ENCODE measurements at regions not wholly inside any gene's neighbourhood (a gene's known extent, or its start where the extent isn't known, plus 50 kb on each side); places are given as distances from the start of the nearest gene placed in this dataset.

DNA sequence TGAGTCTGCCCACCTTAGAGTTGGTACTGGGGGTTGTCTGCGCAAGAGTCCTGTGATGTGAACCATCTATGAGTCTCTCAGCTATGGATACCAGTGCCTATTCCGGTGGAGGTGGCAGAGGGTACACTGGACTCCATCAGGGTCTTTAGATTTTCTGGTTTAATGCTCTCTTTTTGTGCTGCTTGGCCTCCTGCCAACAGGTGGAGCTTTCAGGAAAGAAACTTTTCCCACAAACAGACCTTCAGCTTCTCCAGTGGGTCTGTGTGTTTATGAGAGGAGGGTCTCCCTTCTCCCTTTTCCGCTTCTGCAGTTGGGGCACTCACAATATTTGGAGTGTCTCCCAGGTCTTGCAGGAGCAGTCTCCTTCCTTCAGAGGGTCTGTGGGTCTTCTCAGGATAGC, 1721.9 kb upstream of the SLC39A10 start:
- no TSS peak for BruUV-seq (replicated peaks)
- Mint-ChIP-seq H3K27me3 (ENCODE audit: insufficient read depth, unreplicated experiment) (no peaks in the 10 kb centered on the region), H3K27ac (ENCODE audit: unreplicated experiment) (no peak overlapping the region), H3K36me3 (ENCODE audit: insufficient read depth, unreplicated experiment) (no peaks in the 10 kb centered on the region), H3K9me3 (ENCODE audit: unreplicated experiment) (no peaks in the 10 kb centered on the region), H3K4me1 (ENCODE audit: low read depth, unreplicated experiment) (no peaks in the 10 kb centered on the region), H3K4me3 (ENCODE audit: unreplicated experiment) (no peak overlapping the region)
- POLR2A ChIA-PET = no interaction called here
- TF ChIP-seq, protein P1, sequence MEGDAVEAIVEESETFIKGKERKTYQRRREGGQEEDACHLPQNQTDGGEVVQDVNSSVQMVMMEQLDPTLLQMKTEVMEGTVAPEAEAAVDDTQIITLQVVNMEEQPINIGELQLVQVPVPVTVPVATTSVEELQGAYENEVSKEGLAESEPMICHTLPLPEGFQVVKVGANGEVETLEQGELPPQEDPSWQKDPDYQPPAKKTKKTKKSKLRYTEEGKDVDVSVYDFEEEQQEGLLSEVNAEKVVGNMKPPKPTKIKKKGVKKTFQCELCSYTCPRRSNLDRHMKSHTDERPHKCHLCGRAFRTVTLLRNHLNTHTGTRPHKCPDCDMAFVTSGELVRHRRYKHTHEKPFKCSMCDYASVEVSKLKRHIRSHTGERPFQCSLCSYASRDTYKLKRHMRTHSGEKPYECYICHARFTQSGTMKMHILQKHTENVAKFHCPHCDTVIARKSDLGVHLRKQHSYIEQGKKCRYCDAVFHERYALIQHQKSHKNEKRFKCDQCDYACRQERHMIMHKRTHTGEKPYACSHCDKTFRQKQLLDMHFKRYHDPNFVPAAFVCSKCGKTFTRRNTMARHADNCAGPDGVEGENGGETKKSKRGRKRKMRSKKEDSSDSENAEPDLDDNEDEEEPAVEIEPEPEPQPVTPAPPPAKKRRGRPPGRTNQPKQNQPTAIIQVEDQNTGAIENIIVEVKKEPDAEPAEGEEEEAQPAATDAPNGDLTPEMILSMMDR (IDR thresholded peaks at IDR 0.05; ENCODE audit: insufficient read depth in 1 of 2, low read depth in 1 of 2, low read length in 1 of 2, severe bottlenecking in 1 of 2, unreplicated experiment in 1 of 2) = peak; percentile 13 to 28
- Histone ChIP-seq H3K27me3 (replicated peaks; ENCODE audit: control insufficient read depth, insufficient read depth, low read length) (no peaks in the 10 kb centered on the region), H3K36me3 (ENCODE audit: control insufficient read depth, insufficient read depth, low read length) (no peaks in the 10 kb centered on the region), H3K4me3 (ENCODE audit: low read depth, low read length) (no peak overlapping the region), H3K4me1 (no peaks in the 10 kb centered on the region), H3K9me3 (no peaks in the 10 kb centered on the region)
- CTCF ChIA-PET = interaction anchor here (0.6 kb wide), 2 partner anchors 32 to 92 kb away, joined by 3 to 4 read pairs; no protein-coding TSS in a partner anchor
- intact Hi-C loops (cut with micrococcal nuclease; ENCODE audit: unreplicated experiment) = no loop called here
- peak in 1 of 2 experiments; percentile 22 for DNase-seq

DNA sequence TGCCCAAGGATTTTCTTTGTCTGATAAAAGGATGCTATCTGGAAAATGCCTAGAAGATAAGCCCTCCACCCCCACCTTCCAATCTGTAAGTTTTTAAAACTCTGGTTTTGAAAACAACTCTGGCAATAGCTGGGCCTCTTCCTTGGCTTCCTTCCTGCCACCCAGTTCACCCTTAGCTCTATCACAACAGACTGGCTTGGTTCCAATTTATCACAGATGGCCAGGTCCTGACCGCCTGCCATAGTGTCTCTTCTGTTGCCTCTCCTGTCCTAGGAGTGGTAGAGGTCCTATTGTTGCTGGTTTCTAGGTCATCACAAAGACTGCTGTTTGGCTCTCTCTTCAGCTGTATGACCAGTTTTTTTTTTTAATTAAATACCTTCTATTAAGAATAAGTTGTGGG, 1727.9 kb upstream of the SLC39A10 start:
- DNase-seq = no peak
- no peaks in the 10 kb centered on the region for H3K9me3 ChIP-seq
- ChIA-PET CTCF (no interaction called here), POLR2A (no interaction called here)
- Mint-ChIP-seq H3K4me3 (ENCODE audit: unreplicated experiment) (no peak overlapping the region), H3K36me3 (ENCODE audit: insufficient read depth, unreplicated experiment) (no peaks in the 10 kb centered on the region), H3K27ac (ENCODE audit: unreplicated experiment) (no peak overlapping the region), H3K4me1 (ENCODE audit: low read depth, unreplicated experiment) (no peaks in the 10 kb centered on the region), H3K27me3 (ENCODE audit: insufficient read depth, unreplicated experiment) (no peaks in the 10 kb centered on the region), H3K9me3 (ENCODE audit: unreplicated experiment) (no peaks in the 10 kb centered on the region)
- no peaks in the 10 kb centered on the region for H3K36me3 ChIP-seq (ENCODE audit: control insufficient read depth, insufficient read depth, low read length)
- H3K4me1 ChIP-seq = no peaks in the 10 kb centered on the region
- TF ChIP-seq, protein P1 (IDR thresholded peaks at IDR 0.05; ENCODE audit: insufficient read depth in 1 of 2, low read depth in 1 of 2, low read length in 1 of 2, severe bottlenecking in 1 of 2, unreplicated experiment in 1 of 2) = no peak
- no TSS peak for BruUV-seq (replicated peaks)
- no peak overlapping the region for H3K4me3 ChIP-seq (ENCODE audit: low read depth, low read length)
- intact Hi-C loops (cut with micrococcal nuclease; ENCODE audit: unreplicated experiment) = no loop called here
- H3K27me3 ChIP-seq (replicated peaks; ENCODE audit: control insufficient read depth, insufficient read depth, low read length) = no peaks in the 10 kb centered on the region

DNA sequence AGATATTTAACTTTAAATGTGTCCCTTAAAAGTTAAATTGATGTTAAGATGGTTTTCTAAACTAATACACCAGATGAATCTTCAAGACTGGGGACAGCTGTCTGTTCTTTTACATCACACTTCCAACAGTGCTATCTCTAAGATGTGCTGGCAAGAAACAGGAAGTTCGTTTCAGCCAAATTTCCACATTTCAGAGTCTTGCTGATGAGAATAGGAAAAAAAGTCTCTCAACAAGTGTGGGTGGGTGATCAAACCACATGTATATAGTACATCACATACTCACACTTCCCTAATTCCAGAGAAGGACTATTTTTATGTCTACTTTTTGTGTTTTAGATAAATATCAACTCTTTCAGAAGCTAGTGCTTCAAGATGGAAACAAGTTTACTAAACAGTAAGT, 1712.8 kb upstream of the TMEFF2 start:
- POLR2A ChIA-PET = no interaction called here
- CTCF ChIA-PET = no interaction called here
- intact Hi-C loops (cut with micrococcal nuclease; ENCODE audit: unreplicated experiment) = no loop called here
- H3K27ac Mint-ChIP-seq (ENCODE audit: unreplicated experiment) = no peak overlapping the region
- no peaks in the 10 kb centered on the region for H3K4me1 Mint-ChIP-seq (ENCODE audit: low read depth, unreplicated experiment)
- no peaks in the 10 kb centered on the region for H3K27me3 ChIP-seq (replicated peaks; ENCODE audit: control insufficient read depth, insufficient read depth, low read length)
- TF ChIP-seq, protein P1 (IDR thresholded peaks at IDR 0.05; ENCODE audit: insufficient read depth in 1 of 2, low read depth in 1 of 2, low read length in 1 of 2, severe bottlenecking in 1 of 2, unreplicated experiment in 1 of 2) = no peak
- H3K4me3 ChIP-seq (ENCODE audit: low read depth, low read length) = no peak overlapping the region
- no peaks in the 10 kb centered on the region for H3K4me1 ChIP-seq
- no peak overlapping the region for H3K4me3 Mint-ChIP-seq (ENCODE audit: unreplicated experiment)
- H3K36me3 ChIP-seq (ENCODE audit: control insufficient read depth, insufficient read depth, low read length) = no peaks in the 10 kb centered on the region
- H3K27me3 Mint-ChIP-seq (ENCODE audit: insufficient read depth, unreplicated experiment) = peaks cover 2% of the 10 kb centered on the region
- H3K36me3 Mint-ChIP-seq (ENCODE audit: insufficient read depth, unreplicated experiment) = no peaks in the 10 kb centered on the region
- no peaks in the 10 kb centered on the region for H3K9me3 Mint-ChIP-seq (ENCODE audit: unreplicated experiment)
- no TSS peak for BruUV-seq (replicated peaks)
- no peaks in the 10 kb centered on the region for H3K9me3 ChIP-seq
- DNase-seq = no peak
